GM12865 (cell line): ENCODE measurements at regions not wholly inside any gene's neighbourhood (a gene's known extent, or its start where the extent isn't known, plus 50 kb on each side); places are given as distances from the start of the nearest gene placed in this dataset.

Experiments
- DNase-seq: peaks from one replicate; pipeline ENCODE4 v3.0.0; 2010; ENCODE audit warnings: low read depth
- H3K4me3 ChIP-seq: 2 replicates; pipeline ENCODE4 v1.5.1; 2011; ENCODE audit warnings: mild to moderate bottlenecking, low read depth, low read length, control low read depth
- CTCF ChIP-seq: IDR thresholded peaks from 2 replicates; pipeline ENCODE4 v1.5.1; 2011; ENCODE audit warnings: low read length, control low read depth, low read depth, inconsistent platforms; ENCODE audit not compliant: insufficient read depth; ENCODE audit errors: missing control alignments

GRCh38 chr9:80964914-80965313 lies 724.4 kb downstream of the TLE1 start:
- no peak for DNase-seq
- no peak overlapping the region for H3K4me3 ChIP-seq
- no peak for TF ChIP-seq CTCF

GRCh38 chr9:80964374-80964773 lies 725.0 kb downstream of the TLE1 start:
- no peak for TF ChIP-seq CTCF
- H3K4me3 ChIP-seq = no peak overlapping the region
- no peak for DNase-seq

GRCh38 chr9:80957801-80958200 lies 731.5 kb downstream of the TLE1 start:
- no peak overlapping the region for H3K4me3 ChIP-seq
- no peak for DNase-seq
- no peak for TF ChIP-seq CTCF

- no peak overlapping the region for H3K4me3 ChIP-seq
- DNase-seq = no peak
- no peak for TF ChIP-seq CTCF
Measured at GRCh38 chr9:80954521-80954920, 734.8 kb downstream of the TLE1 start.

- TF ChIP-seq CTCF = no peak
- no peak overlapping the region for H3K4me3 ChIP-seq
- no peak for DNase-seq
Measured at GRCh38 chr9:80952363-80952922, 736.9 kb downstream of the TLE1 start.

- no peak for DNase-seq
- no peak overlapping the region for H3K4me3 ChIP-seq
- TF ChIP-seq CTCF = no peak
Measured at GRCh38 chr9:80951675-80952074, 737.7 kb downstream of the TLE1 start.

GRCh38 chr9:80948876-80949275 lies 740.5 kb downstream of the TLE1 start:
- TF ChIP-seq CTCF = no peak
- H3K4me3 ChIP-seq = no peak overlapping the region
- DNase-seq = no peak
